ENCODE measurements at regions not wholly inside any gene's neighbourhood (a gene's known extent, or its start where the extent isn't known, plus 50 kb on each side); places are given as distances from the start of the nearest gene placed in this dataset.

- TF ChIP-seq, protein P1, sequence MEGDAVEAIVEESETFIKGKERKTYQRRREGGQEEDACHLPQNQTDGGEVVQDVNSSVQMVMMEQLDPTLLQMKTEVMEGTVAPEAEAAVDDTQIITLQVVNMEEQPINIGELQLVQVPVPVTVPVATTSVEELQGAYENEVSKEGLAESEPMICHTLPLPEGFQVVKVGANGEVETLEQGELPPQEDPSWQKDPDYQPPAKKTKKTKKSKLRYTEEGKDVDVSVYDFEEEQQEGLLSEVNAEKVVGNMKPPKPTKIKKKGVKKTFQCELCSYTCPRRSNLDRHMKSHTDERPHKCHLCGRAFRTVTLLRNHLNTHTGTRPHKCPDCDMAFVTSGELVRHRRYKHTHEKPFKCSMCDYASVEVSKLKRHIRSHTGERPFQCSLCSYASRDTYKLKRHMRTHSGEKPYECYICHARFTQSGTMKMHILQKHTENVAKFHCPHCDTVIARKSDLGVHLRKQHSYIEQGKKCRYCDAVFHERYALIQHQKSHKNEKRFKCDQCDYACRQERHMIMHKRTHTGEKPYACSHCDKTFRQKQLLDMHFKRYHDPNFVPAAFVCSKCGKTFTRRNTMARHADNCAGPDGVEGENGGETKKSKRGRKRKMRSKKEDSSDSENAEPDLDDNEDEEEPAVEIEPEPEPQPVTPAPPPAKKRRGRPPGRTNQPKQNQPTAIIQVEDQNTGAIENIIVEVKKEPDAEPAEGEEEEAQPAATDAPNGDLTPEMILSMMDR (IDR thresholded peaks at IDR 0.05; ENCODE audit: insufficient read depth, low read length, severe bottlenecking), result no peak
- Histone ChIP-seq H3K36me3 (ENCODE audit: control insufficient read depth, insufficient read depth, low read length) (no peaks in the 10 kb centered on the region), H3K27me3 (ENCODE audit: control insufficient read depth, insufficient read depth, low read length) (peaks cover 1% of the 10 kb centered on the region), H3K4me3 (ENCODE audit: low read depth, low read length) (peak overlapping the region; percentile 19)
- FAIRE-seq (no peak), DNase-seq (ENCODE audit: low read depth) (no peak)
Measured at GRCh38 chr6:28658475-28659249, 133.0 kb downstream of the GPX5 start.

DNA sequence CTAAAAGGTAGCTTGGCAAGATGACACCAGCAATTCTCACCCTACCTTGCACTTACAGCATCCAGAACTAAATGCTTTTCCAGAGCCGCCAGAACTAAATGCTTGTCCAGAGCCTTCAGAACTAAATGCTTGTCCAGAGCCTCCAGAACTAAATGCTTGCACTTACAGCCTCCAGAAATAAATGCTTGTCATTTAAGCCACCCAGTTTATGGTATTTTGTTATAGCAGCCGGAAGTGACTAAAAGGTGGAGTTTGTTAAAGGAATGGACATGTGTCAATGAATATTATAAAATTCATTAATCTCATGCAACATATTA is 133.5 kb downstream of the GPX5 start:
- DNase-seq (ENCODE audit: low read depth) (no peak), FAIRE-seq (no peak)
- TF ChIP-seq, protein P1 (IDR thresholded peaks at IDR 0.05; ENCODE audit: insufficient read depth, low read length, severe bottlenecking), result no peak
- no peak overlapping the region for H3K4me3 ChIP-seq (ENCODE audit: low read depth, low read length)
- H3K27me3 ChIP-seq (ENCODE audit: control insufficient read depth, insufficient read depth, low read length), result peaks cover 1% of the 10 kb centered on the region
- no peaks in the 10 kb centered on the region for H3K36me3 ChIP-seq (ENCODE audit: control insufficient read depth, insufficient read depth, low read length)

GRCh38 chr6:28661097-28661713 is 135.5 kb downstream of the GPX5 start:
- FAIRE-seq (no peak), DNase-seq (ENCODE audit: low read depth) (no peak)
- Histone ChIP-seq H3K36me3 (ENCODE audit: control insufficient read depth, insufficient read depth, low read length) (no peaks in the 10 kb centered on the region), H3K4me3 (ENCODE audit: low read depth, low read length) (no peak overlapping the region), H3K27me3 (ENCODE audit: control insufficient read depth, insufficient read depth, low read length) (peaks cover 1% of the 10 kb centered on the region)
- TF ChIP-seq, protein P1 (IDR thresholded peaks at IDR 0.05; ENCODE audit: insufficient read depth, low read length, severe bottlenecking), result no peak

DNA sequence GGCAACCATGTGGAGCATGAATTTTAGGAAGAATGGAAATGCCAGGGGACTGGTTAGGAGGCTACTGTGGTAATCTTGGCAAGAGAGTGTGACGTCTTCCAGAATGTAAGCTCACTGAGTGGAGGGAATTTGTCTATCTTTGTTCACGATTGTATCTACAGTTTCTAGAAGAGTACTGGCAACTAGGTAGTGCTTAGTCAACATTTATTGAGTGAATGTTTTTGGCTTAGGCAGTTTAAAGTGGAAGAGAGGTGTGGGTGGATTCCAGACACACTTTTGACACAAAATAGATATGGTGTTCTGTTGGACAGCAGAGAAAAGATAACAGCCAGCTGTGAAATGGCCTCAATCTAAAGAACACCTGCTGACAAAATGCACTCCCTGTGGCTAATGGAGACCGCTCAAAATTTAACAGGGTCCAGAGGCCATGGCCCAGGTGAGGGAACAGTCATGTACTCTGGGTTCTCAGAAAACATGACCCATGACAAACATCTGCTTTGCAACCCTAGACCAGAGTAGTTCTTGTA is 139.3 kb downstream of the GPX5 start:
- DNase-seq (ENCODE audit: low read depth) (no peak), FAIRE-seq (no peak)
- Histone ChIP-seq H3K27me3 (ENCODE audit: control insufficient read depth, insufficient read depth, low read length) (no peaks in the 10 kb centered on the region), H3K36me3 (ENCODE audit: control insufficient read depth, insufficient read depth, low read length) (no peaks in the 10 kb centered on the region), H3K4me3 (ENCODE audit: low read depth, low read length) (no peak overlapping the region)
- TF ChIP-seq, protein P1 (IDR thresholded peaks at IDR 0.05; ENCODE audit: insufficient read depth, low read length, severe bottlenecking), result no peak

GRCh38 chr6:28673417-28673786 is 147.7 kb downstream of the GPX5 start:
- TF ChIP-seq, protein P1 (IDR thresholded peaks at IDR 0.05; ENCODE audit: insufficient read depth, low read length, severe bottlenecking), result no peak
- Histone ChIP-seq H3K4me3 (ENCODE audit: low read depth, low read length) (no peak overlapping the region), H3K36me3 (ENCODE audit: control insufficient read depth, insufficient read depth, low read length) (no peaks in the 10 kb centered on the region), H3K27me3 (ENCODE audit: control insufficient read depth, insufficient read depth, low read length) (no peaks in the 10 kb centered on the region)
- no peak for FAIRE-seq
- no peak for DNase-seq (ENCODE audit: low read depth)

Data from bronchial epithelial cell (primary cell).